ENCODE measurements at regions not wholly inside any gene's neighbourhood (a gene's known extent, or its start where the extent isn't known, plus 50 kb on each side); places are given as distances from the start of the nearest gene placed in this dataset.

- Histone ChIP-seq H3K9me3 (no peaks in the 10 kb centered on the region), H3K4me1 (ENCODE audit: control insufficient read depth in 1 of 2, extremely low read depth in 1 of 2, insufficient read depth in 2 of 2, low read length in 2 of 2) (no peaks in the 10 kb centered on the region), H3K27me3 (replicated peaks in 1 of 2; ENCODE audit: control insufficient read depth in 2 of 2, extremely low read depth in 1 of 2, insufficient read depth in 2 of 2, low read length in 1 of 2) (no peaks in the 10 kb centered on the region), H3K36me3 (ENCODE audit: control insufficient read depth in 2 of 2, extremely low read depth in 1 of 2, insufficient read depth in 1 of 2, low read length in 1 of 2) (no peaks in the 10 kb centered on the region), H3K4me3 (ENCODE audit: control insufficient read depth in 1 of 2, extremely low read depth in 1 of 2, low read length in 1 of 2) (no peak overlapping the region), H3K27ac (ENCODE audit: low read length) (no peak overlapping the region)
- Mint-ChIP-seq H3K27ac (no peak overlapping the region), H3K9me3 (peaks cover 0 to 3% (median 0%) of the 10 kb centered on the region in 3 donors), H3K4me1 (no peaks in the 10 kb centered on the region), H3K27me3 (peaks cover 0 to 14% of the 10 kb centered on the region in 2 donors), H3K36me3 (no peaks in the 10 kb centered on the region), H3K4me3 (no peak overlapping the region)
- POLR2A ChIA-PET: no interaction called here
- DNase-seq (no peak), ATAC-seq (replicated peaks in 1 of 4) (no peak)
- 25% methylated on average over 1 of the region's 5 CpGs for WGBS (ENCODE audit: insufficient coverage)
- CTCF ChIA-PET: no interaction called here
These were observed 385.3 kb downstream of the RBM43 start for GRCh38 chr2:150876251-150876950.

DNA sequence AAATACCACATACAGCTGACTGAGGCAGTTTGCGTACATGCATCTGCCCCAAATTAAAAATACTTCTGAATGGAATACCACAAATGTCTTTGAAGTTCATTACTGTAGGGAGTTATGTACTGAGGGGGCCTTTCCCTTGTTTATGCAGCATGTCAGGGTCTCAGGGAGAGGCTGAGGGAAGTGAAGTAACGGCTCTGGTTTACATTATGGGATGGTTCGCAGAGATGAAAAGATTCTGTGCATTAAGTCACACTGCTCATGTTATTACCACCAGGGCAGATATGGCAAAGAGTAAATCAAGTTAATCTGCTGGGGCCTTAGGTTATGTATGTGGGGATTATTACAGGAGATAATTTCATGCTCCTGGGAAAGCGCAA is 385.9 kb upstream of the RND3 start:
- POLR2A ChIA-PET: no interaction called here
- no peak overlapping the region for H3K27ac ChIP-seq (ENCODE audit: low read length)
- Mint-ChIP-seq H3K36me3 (no peaks in the 10 kb centered on the region), H3K27ac (no peak overlapping the region), H3K4me3 (no peak overlapping the region), H3K4me1 (no peaks in the 10 kb centered on the region), H3K27me3 (no peaks in the 10 kb centered on the region), H3K9me3 (no peaks in the 10 kb centered on the region)
- H3K27me3 ChIP-seq (replicated peaks in 1 of 2; ENCODE audit: control insufficient read depth in 2 of 2, extremely low read depth in 1 of 2, insufficient read depth in 2 of 2, low read length in 1 of 2): no peaks in the 10 kb centered on the region
- H3K36me3 ChIP-seq (ENCODE audit: control insufficient read depth in 2 of 2, extremely low read depth in 1 of 2, insufficient read depth in 1 of 2, low read length in 1 of 2): no peaks in the 10 kb centered on the region
- ATAC-seq (replicated peaks in 1 of 4): no peak
- H3K9me3 ChIP-seq: no peaks in the 10 kb centered on the region
- no peak overlapping the region for H3K4me3 ChIP-seq (ENCODE audit: control insufficient read depth in 1 of 2, extremely low read depth in 1 of 2, low read length in 1 of 2)
- WGBS (ENCODE audit: insufficient coverage): no CpG with 5 or more reads among the region's 4 CpGs
- no peaks in the 10 kb centered on the region for H3K4me1 ChIP-seq (ENCODE audit: control insufficient read depth in 1 of 2, extremely low read depth in 1 of 2, insufficient read depth in 2 of 2, low read length in 2 of 2)
- no peak for DNase-seq
- CTCF ChIA-PET: no interaction called here

- no peak overlapping the region for H3K4me3 ChIP-seq (ENCODE audit: control insufficient read depth in 1 of 2, extremely low read depth in 1 of 2, low read length in 1 of 2)
These were observed 385.4 kb upstream of the RND3 start for GRCh38 chr2:150872756-150873395.

GRCh38 chr2:150866431-150866830 is 379.0 kb upstream of the RND3 start:
- CTCF ChIA-PET: interaction anchor here in 1 of 2 donors (0.6 kb wide), 1 partner anchor 19 kb away, joined by 3 read pairs; no protein-coding TSS in a partner anchor
- H3K4me3 ChIP-seq (ENCODE audit: control insufficient read depth in 1 of 2, extremely low read depth in 1 of 2, low read length in 1 of 2): no peak overlapping the region
- H3K4me1 ChIP-seq (ENCODE audit: control insufficient read depth in 1 of 2, extremely low read depth in 1 of 2, insufficient read depth in 2 of 2, low read length in 2 of 2): no peaks in the 10 kb centered on the region
- Mint-ChIP-seq H3K27ac (no peak overlapping the region), H3K9me3 (peaks cover 0 to 8% (median 4%) of the 10 kb centered on the region in 3 donors), H3K4me1 (no peaks in the 10 kb centered on the region), H3K36me3 (no peaks in the 10 kb centered on the region), H3K4me3 (no peak overlapping the region), H3K27me3 (no peaks in the 10 kb centered on the region)
- H3K27ac ChIP-seq (ENCODE audit: low read length): no peak overlapping the region
- no peaks in the 10 kb centered on the region for H3K27me3 ChIP-seq (replicated peaks in 1 of 2; ENCODE audit: control insufficient read depth in 2 of 2, extremely low read depth in 1 of 2, insufficient read depth in 2 of 2, low read length in 1 of 2)
- H3K36me3 ChIP-seq (ENCODE audit: control insufficient read depth in 2 of 2, extremely low read depth in 1 of 2, insufficient read depth in 1 of 2, low read length in 1 of 2): no peaks in the 10 kb centered on the region
- POLR2A ChIA-PET: no interaction called here
- no peaks in the 10 kb centered on the region for H3K9me3 ChIP-seq
- ATAC-seq (replicated peaks in 1 of 4) (no peak), DNase-seq (no peak)

More at GRCh38 chr2:150872756-150873395, 385.4 kb upstream of the RND3 start:
- Mint-ChIP-seq H3K9me3 (no peaks in the 10 kb centered on the region), H3K36me3 (no peaks in the 10 kb centered on the region), H3K27ac (no peak overlapping the region), H3K4me1 (no peaks in the 10 kb centered on the region), H3K4me3 (no peak overlapping the region), H3K27me3 (no peaks in the 10 kb centered on the region)
- DNase-seq (no peak), ATAC-seq (replicated peaks in 1 of 4) (no peak)
- H3K27me3 ChIP-seq (replicated peaks in 1 of 2; ENCODE audit: control insufficient read depth in 2 of 2, extremely low read depth in 1 of 2, insufficient read depth in 2 of 2, low read length in 1 of 2): no peaks in the 10 kb centered on the region
- no peak overlapping the region for H3K27ac ChIP-seq (ENCODE audit: low read length)
- no peaks in the 10 kb centered on the region for H3K4me1 ChIP-seq (ENCODE audit: control insufficient read depth in 1 of 2, extremely low read depth in 1 of 2, insufficient read depth in 2 of 2, low read length in 2 of 2)
- H3K36me3 ChIP-seq (ENCODE audit: control insufficient read depth in 2 of 2, extremely low read depth in 1 of 2, insufficient read depth in 1 of 2, low read length in 1 of 2): no peaks in the 10 kb centered on the region
- CTCF ChIA-PET: no interaction called here
- WGBS (ENCODE audit: insufficient coverage): 50% methylated on average over 4 of the region's 5 CpGs
- POLR2A ChIA-PET: no interaction called here
- H3K9me3 ChIP-seq: no peaks in the 10 kb centered on the region

DNA sequence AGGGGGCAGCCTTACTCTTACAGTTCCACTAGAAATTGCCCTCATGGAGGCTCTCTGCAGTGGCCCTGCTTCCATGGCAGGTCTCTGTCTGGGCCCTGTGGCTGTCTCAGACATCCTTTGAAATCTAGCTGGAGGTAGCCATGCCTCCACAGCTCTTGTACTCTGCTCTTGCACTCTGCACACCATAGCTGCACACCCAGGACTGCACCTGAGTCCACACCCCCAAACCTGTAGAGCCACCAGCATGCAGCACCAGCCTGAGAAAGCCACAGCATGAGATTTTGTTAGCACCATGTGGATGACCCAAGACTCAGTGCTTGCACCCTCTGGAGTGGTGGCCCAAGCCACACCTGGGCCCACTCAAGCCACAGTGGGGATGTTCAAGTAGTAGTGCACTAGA is 376.2 kb upstream of the RND3 start:
- DNase-seq (no peak), ATAC-seq (replicated peaks in 1 of 4) (no peak)
- Histone ChIP-seq H3K27ac (ENCODE audit: low read length) (no peak overlapping the region), H3K9me3 (no peaks in the 10 kb centered on the region), H3K27me3 (replicated peaks in 1 of 2; ENCODE audit: control insufficient read depth in 2 of 2, extremely low read depth in 1 of 2, insufficient read depth in 2 of 2, low read length in 1 of 2) (no peaks in the 10 kb centered on the region), H3K36me3 (ENCODE audit: control insufficient read depth in 2 of 2, extremely low read depth in 1 of 2, insufficient read depth in 1 of 2, low read length in 1 of 2) (no peaks in the 10 kb centered on the region), H3K4me1 (ENCODE audit: control insufficient read depth in 1 of 2, extremely low read depth in 1 of 2, insufficient read depth in 2 of 2, low read length in 2 of 2) (no peaks in the 10 kb centered on the region), H3K4me3 (ENCODE audit: control insufficient read depth in 1 of 2, extremely low read depth in 1 of 2, low read length in 1 of 2) (no peak overlapping the region)
- no peak overlapping the region for H3K4me3 Mint-ChIP-seq
- CTCF ChIA-PET: no interaction called here
- no peak overlapping the region for H3K27ac Mint-ChIP-seq
- H3K9me3 Mint-ChIP-seq: peaks cover 0 to 8% (median 4%) of the 10 kb centered on the region in 3 donors
- no peaks in the 10 kb centered on the region for H3K36me3 Mint-ChIP-seq
- no peaks in the 10 kb centered on the region for H3K27me3 Mint-ChIP-seq
- POLR2A ChIA-PET: no interaction called here
- H3K4me1 Mint-ChIP-seq: no peaks in the 10 kb centered on the region

GRCh38 chr2:150860301-150860700 is 372.8 kb upstream of the RND3 start:
- H3K27ac Mint-ChIP-seq: no peak overlapping the region
- no peak overlapping the region for H3K4me3 Mint-ChIP-seq
- ChIA-PET POLR2A (no interaction called here), CTCF (no interaction called here)
- no peak overlapping the region for H3K27ac ChIP-seq (ENCODE audit: low read length)
- H3K9me3 Mint-ChIP-seq: peaks cover 0 to 8% (median 4%) of the 10 kb centered on the region in 3 donors
- ATAC-seq (replicated peaks in 1 of 4): no peak
- H3K4me1 ChIP-seq (ENCODE audit: control insufficient read depth in 1 of 2, extremely low read depth in 1 of 2, insufficient read depth in 2 of 2, low read length in 2 of 2): no peaks in the 10 kb centered on the region
- H3K4me3 ChIP-seq (ENCODE audit: control insufficient read depth in 1 of 2, extremely low read depth in 1 of 2, low read length in 1 of 2): no peak overlapping the region
- no peaks in the 10 kb centered on the region for H3K4me1 Mint-ChIP-seq
- H3K27me3 ChIP-seq (replicated peaks in 1 of 2; ENCODE audit: control insufficient read depth in 2 of 2, extremely low read depth in 1 of 2, insufficient read depth in 2 of 2, low read length in 1 of 2): no peaks in the 10 kb centered on the region
- WGBS (ENCODE audit: insufficient coverage): 63% methylated on average over 1 of the region's 3 CpGs
- no peaks in the 10 kb centered on the region for H3K36me3 ChIP-seq (ENCODE audit: control insufficient read depth in 2 of 2, extremely low read depth in 1 of 2, insufficient read depth in 1 of 2, low read length in 1 of 2)
- DNase-seq: no peak
- H3K36me3 Mint-ChIP-seq: no peaks in the 10 kb centered on the region
- H3K27me3 Mint-ChIP-seq: peaks cover 0 to 3% of the 10 kb centered on the region in 2 donors
- H3K9me3 ChIP-seq: no peaks in the 10 kb centered on the region

Data from T-cell (primary cell).